Calu3 (cell line): ENCODE measurements at regions not wholly inside any gene's neighbourhood (a gene's known extent, or its start where the extent isn't known, plus 50 kb on each side); places are given as distances from the start of the nearest gene placed in this dataset.
A peak's percentile ranks its signal among the peaks of the same experiment; 100 is the strongest.

Source experiments
- BruUV-seq: library from RNA; stranded (reverse); fragments of 400-500 nt; replicated peaks from 2 replicates; lab custom pipeline; 2021; lab: Mats Ljungman, UMichigan
- CTCF ChIA-PET: fragments of 300-600 bp; sonication (Branson Sonifier 250); formaldehyde crosslinking; loops from one replicate; lab custom pipeline; 2022; ENCODE audit warnings: antibody characterized with exemption; lab: Charles Lee
- DNase-seq: peaks from one replicate; pipeline ENCODE4 v3.0.0; 2022
- H3K27ac Mint-ChIP-seq: one replicate; pipeline ENCODE4 v1.8.0; 2022; ENCODE audit warnings: mixed read lengths; ENCODE audit not compliant: unreplicated experiment
- H3K27me3 Mint-ChIP-seq: one replicate; pipeline ENCODE4 v1.8.0; 2022; ENCODE audit warnings: mixed read lengths; ENCODE audit not compliant: unreplicated experiment
- H3K36me3 Mint-ChIP-seq: one replicate; pipeline ENCODE4 v1.8.0; 2022; ENCODE audit warnings: mild to moderate bottlenecking, moderate library complexity, mixed read lengths; ENCODE audit not compliant: insufficient read depth, unreplicated experiment
- H3K4me1 Mint-ChIP-seq: one replicate; pipeline ENCODE4 v1.8.0; 2022; ENCODE audit warnings: mild to moderate bottlenecking, low read depth, mixed read lengths; ENCODE audit not compliant: unreplicated experiment
- H3K4me3 Mint-ChIP-seq: one replicate; pipeline ENCODE4 v1.8.0; 2022; ENCODE audit warnings: mild to moderate bottlenecking, low read depth, moderate library complexity, mixed read lengths; ENCODE audit not compliant: unreplicated experiment
- H3K9me3 Mint-ChIP-seq: one replicate; pipeline ENCODE4 v1.8.0; 2022; ENCODE audit warnings: low read depth, mixed read lengths; ENCODE audit not compliant: unreplicated experiment
- CTCF ChIP-seq: fragments of 200-600 bp; IDR thresholded peaks from one replicate; pipeline ENCODE4 v1.8.0; 2022; ENCODE audit warnings: antibody characterized with exemption; ENCODE audit not compliant: unreplicated experiment
- intact Hi-C: fragments of 100-400 bp; cut with micrococcal nuclease; formaldehyde crosslinking; loops from one replicate; pipeline ENCODE4 v1.10.0; 2022; ENCODE audit not compliant: unreplicated experiment

- Mint-ChIP-seq H3K4me3 (no peak overlapping the region), H3K27me3 (peaks cover 34% of the 10 kb centered on the region), H3K9me3 (no peaks in the 10 kb centered on the region), H3K27ac (no peak overlapping the region), H3K4me1 (no peaks in the 10 kb centered on the region), H3K36me3 (no peaks in the 10 kb centered on the region)
- DNase-seq = peak; percentile 34
- TF ChIP-seq CTCF = peak; percentile 22
- CTCF ChIA-PET = no interaction called here
- intact Hi-C loops = no loop called here
- no TSS peak for BruUV-seq
Observed at GRCh38 chr10:113326160-113327111, 226.4 kb upstream of the HABP2 start.

- CTCF ChIA-PET = no interaction called here
- Mint-ChIP-seq H3K4me1 (no peaks in the 10 kb centered on the region), H3K36me3 (no peaks in the 10 kb centered on the region), H3K27ac (no peak overlapping the region), H3K27me3 (peaks cover 37% of the 10 kb centered on the region), H3K9me3 (no peaks in the 10 kb centered on the region), H3K4me3 (no peak overlapping the region)
- no peak for TF ChIP-seq CTCF
- intact Hi-C loops = no loop called here
- BruUV-seq = no TSS peak
- no peak for DNase-seq
Observed at GRCh38 chr10:113329121-113329596, 223.7 kb upstream of the HABP2 start.

GRCh38 chr10:113331961-113332360 is 220.9 kb upstream of the HABP2 start:
- TF ChIP-seq CTCF = no peak
- no peak for DNase-seq
- intact Hi-C loops = no loop called here
- Mint-ChIP-seq H3K27ac (no peak overlapping the region), H3K27me3 (peaks cover 42% of the 10 kb centered on the region), H3K9me3 (peaks cover 4% of the 10 kb centered on the region), H3K4me1 (no peaks in the 10 kb centered on the region), H3K36me3 (no peaks in the 10 kb centered on the region), H3K4me3 (no peak overlapping the region)
- no TSS peak for BruUV-seq
- CTCF ChIA-PET = no interaction called here

GRCh38 chr10:113333313-113333712 is 219.5 kb upstream of the HABP2 start:
- Mint-ChIP-seq H3K36me3 (no peaks in the 10 kb centered on the region), H3K9me3 (peaks cover 4% of the 10 kb centered on the region), H3K4me3 (no peak overlapping the region), H3K27me3 (peaks cover 54% of the 10 kb centered on the region), H3K4me1 (no peaks in the 10 kb centered on the region), H3K27ac (no peak overlapping the region)
- intact Hi-C loops = no loop called here
- TF ChIP-seq CTCF = no peak
- BruUV-seq = no TSS peak
- CTCF ChIA-PET = no interaction called here
- no peak for DNase-seq
